Activated CD4-positive, alpha-beta T cell treated with anti-CD3 and anti-CD28 coated beads for 36 hours (primary cell): ENCODE measurements at regions not wholly inside any gene's neighbourhood (a gene's known extent, or its start where the extent isn't known, plus 50 kb on each side); places are given as distances from the start of the nearest gene placed in this dataset.

Source experiments
- ATAC-seq: fragments of 200-7000 bp; cut with Tn5 transposase; one replicate; pipeline ENCODE4 v1.10.0; 2021; ENCODE audit warnings: mild to moderate bottlenecking, moderate library complexity
- CTCF ChIA-PET: fragments of 350-600 bp; sonication (Branson Sonifier 250); formaldehyde crosslinking; loops from one replicate; lab custom pipeline; 2021; ENCODE audit warnings: antibody characterized with exemption; lab: Charles Lee
- POLR2A ChIA-PET: fragments of 350-600 bp; sonication (Branson Sonifier 250); formaldehyde crosslinking; loops from one replicate; lab custom pipeline; 2021; ENCODE audit warnings: antibody characterized with exemption, inconsistent platforms; lab: Charles Lee
- DNase-seq: peaks from one replicate; pipeline ENCODE4 v3.0.0-alpha.2; 2020
- H3K27ac Mint-ChIP-seq: one replicate; pipeline ENCODE4 v1.8.0; 2021; ENCODE audit warnings: mixed read lengths
- H3K27me3 Mint-ChIP-seq: one replicate; pipeline ENCODE4 v1.8.0; 2021; ENCODE audit warnings: mixed read lengths
- H3K36me3 Mint-ChIP-seq: one replicate; pipeline ENCODE4 v1.8.0; 2021; ENCODE audit warnings: low read depth, mixed read lengths
- H3K4me1 Mint-ChIP-seq: one replicate; pipeline ENCODE4 v1.8.0; 2021; ENCODE audit warnings: mixed read lengths
- H3K4me3 Mint-ChIP-seq: one replicate; pipeline ENCODE4 v1.8.0; 2021; ENCODE audit warnings: mild to moderate bottlenecking, moderate library complexity, mixed read lengths
- H3K9me3 Mint-ChIP-seq: one replicate; pipeline ENCODE4 v1.8.0; 2021; ENCODE audit warnings: low read depth, mixed read lengths
- intact Hi-C, 2 experiments: fragments of 100-400 bp; cut with DNase I in 1 of 2; cut with micrococcal nuclease in 1 of 2; formaldehyde crosslinking; loops; one replicate each; pipeline versions ENCODE4 v1.14.2 to v1.15.1; 2022 to 2024; cut with DNase I, micrococcal nuclease

DNA sequence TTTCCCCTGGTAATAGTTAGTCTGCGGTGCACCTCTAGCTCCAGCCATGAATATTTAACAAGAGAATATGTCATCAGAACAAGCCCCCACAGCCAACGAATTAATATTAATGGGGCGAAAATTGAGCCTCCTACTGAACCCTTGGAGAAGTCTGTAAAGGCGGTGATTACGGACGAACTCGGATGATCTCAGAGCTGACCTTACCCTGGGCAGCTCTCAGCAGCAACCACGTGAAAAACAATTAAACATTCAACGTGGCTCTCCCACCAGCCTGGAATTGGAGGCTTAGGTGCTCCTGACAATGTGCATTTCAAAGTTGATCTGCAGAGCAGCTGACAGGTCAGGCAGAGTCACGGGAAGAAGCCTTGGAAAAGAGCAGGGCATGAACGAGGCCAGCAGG is 407.6 kb upstream of the MYT1L start:
- H3K9me3 Mint-ChIP-seq, result no peaks in the 10 kb centered on the region
- no peaks in the 10 kb centered on the region for H3K27me3 Mint-ChIP-seq
- no peaks in the 10 kb centered on the region for H3K4me1 Mint-ChIP-seq
- ATAC-seq, result no peak
- POLR2A ChIA-PET, result no interaction called here
- DNase-seq, result no peak
- no peak overlapping the region for H3K4me3 Mint-ChIP-seq
- H3K36me3 Mint-ChIP-seq, result no peaks in the 10 kb centered on the region
- intact Hi-C loops, result no loop called here
- CTCF ChIA-PET, result interaction anchor here (0.6 kb wide), 1 partner anchor 620 kb away, joined by 3 read pairs; no protein-coding TSS in a partner anchor
- no peak overlapping the region for H3K27ac Mint-ChIP-seq

DNA sequence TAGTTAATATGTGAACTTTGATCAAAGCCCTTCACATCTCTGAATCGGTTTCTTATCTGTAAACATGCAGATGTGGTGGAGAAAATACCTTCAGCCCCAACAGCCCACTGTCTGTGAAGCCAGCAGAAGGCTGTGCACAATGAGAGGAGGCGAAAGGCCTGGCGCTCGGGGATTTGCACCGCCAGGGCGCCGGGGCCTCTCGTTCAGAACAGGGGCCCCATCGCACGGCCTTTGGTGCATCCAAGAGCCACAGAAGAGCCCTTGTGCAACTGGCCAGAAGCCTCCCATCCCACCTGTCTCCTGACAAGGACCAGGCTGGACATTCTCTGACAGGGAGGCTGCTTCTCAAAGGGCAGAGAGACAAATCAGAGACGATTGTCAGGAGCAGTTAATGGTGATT is 407.2 kb upstream of the MYT1L start:
- Mint-ChIP-seq H3K27ac (no peak overlapping the region), H3K27me3 (no peaks in the 10 kb centered on the region), H3K4me3 (no peak overlapping the region), H3K4me1 (no peaks in the 10 kb centered on the region), H3K36me3 (no peaks in the 10 kb centered on the region), H3K9me3 (no peaks in the 10 kb centered on the region)
- intact Hi-C loops, result no loop called here
- CTCF ChIA-PET, result no interaction called here
- POLR2A ChIA-PET, result no interaction called here
- no peak for DNase-seq
- no peak for ATAC-seq

DNA sequence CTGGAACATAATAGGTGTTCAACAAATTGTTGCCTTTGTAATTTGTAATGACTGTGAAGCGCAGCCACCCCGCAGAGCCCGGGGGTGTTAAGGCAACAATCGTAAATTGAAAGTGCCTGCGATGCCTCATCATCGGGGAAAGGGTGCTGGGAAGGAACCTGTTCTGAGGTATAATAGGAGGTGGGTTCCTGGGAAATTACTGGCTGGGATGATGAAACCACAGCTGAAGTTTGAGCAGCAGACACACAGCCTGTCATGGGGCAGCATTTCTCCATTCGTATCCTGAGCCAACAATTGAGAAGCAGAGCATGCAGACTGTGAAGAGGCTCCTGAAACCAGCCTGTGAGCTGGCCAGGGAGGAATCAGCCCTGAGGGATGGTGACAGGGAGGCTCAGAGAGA is 404.0 kb upstream of the MYT1L start:
- H3K36me3 Mint-ChIP-seq, result no peaks in the 10 kb centered on the region
- no peak overlapping the region for H3K27ac Mint-ChIP-seq
- ChIA-PET CTCF (no interaction called here), POLR2A (no interaction called here)
- no peaks in the 10 kb centered on the region for H3K4me1 Mint-ChIP-seq
- H3K27me3 Mint-ChIP-seq, result no peaks in the 10 kb centered on the region
- H3K9me3 Mint-ChIP-seq, result no peaks in the 10 kb centered on the region
- no peak for ATAC-seq
- H3K4me3 Mint-ChIP-seq, result no peak overlapping the region
- DNase-seq, result no peak
- intact Hi-C loops, result no loop called here

DNA sequence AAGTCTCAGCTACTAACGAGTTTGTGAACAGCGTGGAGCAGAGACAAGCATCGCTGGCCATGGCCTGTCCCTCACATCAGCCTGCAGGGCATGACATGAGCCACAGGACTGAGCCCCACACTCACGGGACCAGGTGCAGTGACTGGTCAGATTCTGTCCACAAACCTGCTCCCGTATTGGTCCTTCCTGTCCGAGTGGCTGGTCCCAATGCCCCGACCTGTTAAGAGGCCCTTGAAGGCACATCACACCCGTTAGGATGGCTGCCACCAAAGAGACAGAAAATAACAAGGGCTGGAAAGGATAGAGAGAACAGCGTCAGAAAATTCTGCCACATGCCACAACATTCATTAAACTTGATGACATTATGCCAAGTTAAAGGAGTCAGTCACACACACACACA is 403.2 kb upstream of the MYT1L start:
- ChIA-PET POLR2A (no interaction called here), CTCF (no interaction called here)
- Mint-ChIP-seq H3K36me3 (no peaks in the 10 kb centered on the region), H3K27me3 (no peaks in the 10 kb centered on the region), H3K27ac (no peak overlapping the region), H3K9me3 (no peaks in the 10 kb centered on the region), H3K4me3 (no peak overlapping the region), H3K4me1 (no peaks in the 10 kb centered on the region)
- ATAC-seq, result no peak
- intact Hi-C loops, result no loop called here
- no peak for DNase-seq

DNA sequence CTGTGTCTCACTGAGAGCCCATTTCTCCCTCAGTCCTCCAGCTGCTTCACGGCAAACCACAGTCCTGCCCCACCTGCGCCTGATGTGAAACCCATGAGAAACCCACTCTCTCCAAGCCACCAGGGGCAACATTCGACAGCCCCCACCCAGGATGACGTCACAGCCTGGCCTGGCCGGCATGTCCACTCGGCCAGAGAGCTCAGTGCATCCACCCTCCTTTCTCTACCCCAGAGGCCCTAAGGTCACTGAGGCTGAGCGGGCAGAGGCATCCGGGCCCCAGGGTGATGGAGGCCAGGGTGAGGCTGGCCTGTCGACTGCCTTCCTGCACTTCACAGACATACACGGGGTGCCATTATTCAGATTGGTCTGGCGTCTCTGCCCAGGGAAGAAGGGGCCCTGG is 402.7 kb upstream of the MYT1L start:
- ChIA-PET POLR2A (no interaction called here), CTCF (no interaction called here)
- Mint-ChIP-seq H3K36me3 (no peaks in the 10 kb centered on the region), H3K4me3 (no peak overlapping the region), H3K9me3 (no peaks in the 10 kb centered on the region), H3K4me1 (no peaks in the 10 kb centered on the region), H3K27me3 (no peaks in the 10 kb centered on the region), H3K27ac (no peak overlapping the region)
- DNase-seq (no peak), ATAC-seq (no peak)
- intact Hi-C loops, result no loop called here

DNA sequence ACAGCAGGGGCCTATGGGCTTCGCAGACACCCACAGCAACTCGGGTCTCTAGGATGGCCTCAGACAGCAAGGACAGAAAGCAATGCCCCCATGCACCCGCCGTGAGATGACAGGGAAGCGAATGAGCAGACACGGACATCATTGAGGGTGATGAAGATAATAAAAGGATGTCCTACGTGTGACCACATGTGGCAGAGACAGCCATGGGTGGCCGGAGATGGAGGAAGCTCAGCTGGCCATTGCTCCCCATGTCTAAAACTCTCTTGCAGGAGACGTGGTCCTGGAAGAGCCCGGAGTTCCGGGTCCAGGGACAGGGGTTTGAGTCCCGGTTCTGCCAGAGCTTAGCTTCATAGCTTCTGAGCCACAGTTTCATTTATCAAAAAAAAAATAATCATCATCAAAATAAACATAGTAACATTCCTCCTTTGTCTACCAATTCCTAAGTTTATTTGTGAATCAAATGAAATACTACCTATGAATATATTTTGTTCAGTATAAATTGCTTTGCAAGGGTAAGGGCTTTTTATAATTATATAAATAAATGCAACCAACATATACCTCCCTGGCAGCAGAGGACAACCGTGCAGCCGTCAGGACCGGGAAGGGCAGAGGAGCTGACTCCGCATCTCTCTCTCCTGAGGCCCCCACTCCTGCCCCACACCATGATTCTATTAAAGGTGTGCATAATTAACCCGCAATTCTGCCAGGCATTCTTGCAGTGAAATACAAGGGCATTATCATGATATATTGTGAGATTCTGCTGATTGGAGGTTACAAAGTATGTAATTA is 401.4 kb upstream of the MYT1L start:
- H3K36me3 Mint-ChIP-seq, result no peaks in the 10 kb centered on the region
- H3K4me3 Mint-ChIP-seq, result no peak overlapping the region
- no peaks in the 10 kb centered on the region for H3K4me1 Mint-ChIP-seq
- no peak for DNase-seq
- H3K9me3 Mint-ChIP-seq, result no peaks in the 10 kb centered on the region
- POLR2A ChIA-PET, result no interaction called here
- CTCF ChIA-PET, result no interaction called here
- H3K27me3 Mint-ChIP-seq, result no peaks in the 10 kb centered on the region
- intact Hi-C loops, result no loop called here
- no peak overlapping the region for H3K27ac Mint-ChIP-seq
- ATAC-seq, result no peak

DNA sequence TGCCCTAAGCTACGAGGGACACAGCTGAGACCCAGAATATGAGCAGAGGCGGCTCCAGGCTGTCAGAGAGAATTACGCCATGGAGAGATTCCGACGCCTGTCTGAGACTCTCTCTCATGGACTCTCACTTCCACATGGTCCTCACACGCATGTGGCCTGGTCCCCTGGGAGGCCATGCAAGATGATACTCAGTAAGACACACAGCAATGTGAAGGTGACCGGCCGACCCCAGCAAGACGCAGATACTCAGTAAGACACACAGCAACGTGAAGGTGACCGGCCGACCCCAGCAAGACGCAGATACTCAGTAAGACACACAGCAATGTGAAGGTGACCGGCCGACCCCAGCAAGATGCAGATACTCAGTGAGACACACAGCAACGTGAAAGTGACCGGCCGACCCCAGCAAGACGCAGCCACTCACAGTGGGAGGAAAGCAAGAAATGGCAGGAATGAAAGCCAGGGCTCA is 400.8 kb upstream of the MYT1L start:
- ATAC-seq (no peak), DNase-seq (no peak)
- intact Hi-C loops, result no loop called here
- ChIA-PET CTCF (interaction anchor here (0.6 kb wide), 1 partner anchor 837 kb away, joined by 4 read pairs; no protein-coding TSS in a partner anchor), POLR2A (no interaction called here)
- Mint-ChIP-seq H3K27me3 (no peaks in the 10 kb centered on the region), H3K4me3 (no peak overlapping the region), H3K9me3 (no peaks in the 10 kb centered on the region), H3K4me1 (no peaks in the 10 kb centered on the region), H3K36me3 (no peaks in the 10 kb centered on the region), H3K27ac (no peak overlapping the region)

DNA sequence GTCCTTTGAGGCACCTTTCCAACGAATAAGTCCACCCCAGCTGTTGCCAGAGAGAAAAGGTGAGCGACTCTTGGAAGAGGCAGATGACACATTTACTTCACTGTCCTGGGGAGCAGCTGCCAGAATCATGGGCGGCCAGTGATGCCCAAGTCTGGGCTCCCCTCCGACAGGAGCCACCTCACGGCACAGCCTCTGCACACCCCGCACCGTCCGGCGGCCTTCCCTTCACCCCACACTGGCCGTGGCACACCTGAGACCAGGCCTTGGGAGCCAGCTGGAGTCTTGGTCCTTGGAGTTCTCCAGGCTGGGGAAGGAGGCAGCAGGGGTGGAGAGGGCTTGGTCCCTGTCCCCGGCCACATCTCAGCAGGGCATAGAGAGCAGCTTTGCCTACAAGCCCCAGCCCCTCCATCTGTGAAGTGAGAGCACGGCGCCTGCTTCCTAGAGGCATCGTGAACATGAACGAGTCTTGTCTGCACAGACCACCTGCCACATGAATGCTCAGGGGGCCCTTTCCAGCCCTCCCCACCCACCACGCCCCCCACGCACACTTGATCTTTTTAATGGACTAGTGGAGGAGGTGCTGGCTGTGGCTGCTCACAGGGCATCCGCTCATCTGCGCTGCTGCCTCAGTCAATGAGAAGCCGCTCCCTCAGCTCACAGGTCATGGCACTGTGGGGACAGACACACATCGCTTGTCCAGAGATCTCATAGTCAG is 400.2 kb upstream of the MYT1L start:
- Mint-ChIP-seq H3K9me3 (no peaks in the 10 kb centered on the region), H3K36me3 (no peaks in the 10 kb centered on the region), H3K4me1 (no peaks in the 10 kb centered on the region), H3K27me3 (peaks cover 3% of the 10 kb centered on the region), H3K4me3 (no peak overlapping the region), H3K27ac (no peak overlapping the region)
- ChIA-PET POLR2A (no interaction called here), CTCF (interaction anchor here (0.6 kb wide), 1 partner anchor 836 kb away, joined by 4 read pairs; no protein-coding TSS in a partner anchor)
- DNase-seq, result no peak
- intact Hi-C loops, result no loop called here
- ATAC-seq, result no peak

DNA sequence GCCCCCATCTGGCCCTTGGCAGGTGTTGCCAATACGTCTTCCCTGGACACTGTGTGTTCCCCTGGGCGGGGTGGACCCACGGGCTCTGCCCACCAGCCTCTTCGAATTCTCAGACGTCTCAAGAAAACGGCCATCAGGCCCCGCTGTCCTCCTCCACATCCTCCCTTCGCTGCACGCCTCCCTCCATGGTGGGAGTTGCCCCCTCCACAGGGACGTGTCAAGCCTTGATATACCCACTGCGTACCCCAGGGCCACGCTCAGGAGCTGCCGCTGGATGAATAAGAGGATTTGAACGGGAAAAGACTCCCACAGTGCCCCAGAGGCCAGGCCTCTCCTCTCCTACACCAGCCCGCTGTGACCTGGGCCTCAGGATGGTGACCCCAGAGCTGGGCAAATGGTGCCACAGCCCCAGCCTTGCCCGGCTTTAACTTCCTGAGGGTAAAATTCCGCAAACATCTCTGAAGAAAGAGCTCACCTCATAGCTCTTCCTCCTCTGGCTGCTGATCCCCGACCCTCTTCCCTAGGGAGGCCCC is 399.3 kb upstream of the MYT1L start:
- Mint-ChIP-seq H3K4me1 (no peaks in the 10 kb centered on the region), H3K4me3 (no peak overlapping the region)
- POLR2A ChIA-PET, result no interaction called here

DNA sequence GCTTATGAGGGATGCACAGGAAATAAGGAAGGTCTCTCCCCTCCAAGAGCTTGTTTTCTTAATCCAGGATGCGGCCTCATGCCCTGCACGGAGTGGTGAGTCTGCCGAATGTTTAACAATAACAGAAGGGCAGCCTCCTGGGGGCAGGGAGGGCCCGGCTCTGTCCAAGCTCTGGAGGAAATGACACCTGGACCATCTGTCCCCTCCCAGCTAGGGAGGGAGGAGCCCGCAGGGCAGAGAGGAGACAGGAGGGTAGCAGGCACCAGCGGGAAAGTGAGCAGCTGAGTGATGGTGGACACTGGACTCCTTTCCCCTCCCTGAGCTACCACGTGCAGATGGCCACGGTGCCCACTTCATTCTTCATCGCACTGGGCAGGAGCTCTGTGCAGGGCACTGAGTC is 398.2 kb upstream of the MYT1L start:
- H3K36me3 Mint-ChIP-seq, result no peaks in the 10 kb centered on the region
- intact Hi-C loops, result no loop called here
- POLR2A ChIA-PET, result no interaction called here
- ATAC-seq (no peak), DNase-seq (no peak)
- H3K27ac Mint-ChIP-seq, result no peak overlapping the region
- H3K27me3 Mint-ChIP-seq, result peaks cover 3% of the 10 kb centered on the region
- no peaks in the 10 kb centered on the region for H3K9me3 Mint-ChIP-seq
- no peaks in the 10 kb centered on the region for H3K4me1 Mint-ChIP-seq
- CTCF ChIA-PET, result interaction anchor here (0.6 kb wide), 1 partner anchor 545 kb away, joined by 5 read pairs; no protein-coding TSS in a partner anchor
- no peak overlapping the region for H3K4me3 Mint-ChIP-seq

More for the DNA sequence above, 399.3 kb upstream of the MYT1L start:
- H3K27ac Mint-ChIP-seq, result no peak overlapping the region
- CTCF ChIA-PET, result no interaction called here
- H3K9me3 Mint-ChIP-seq, result no peaks in the 10 kb centered on the region
- DNase-seq (no peak), ATAC-seq (no peak)
- intact Hi-C loops, result no loop called here
- H3K36me3 Mint-ChIP-seq, result no peaks in the 10 kb centered on the region
- H3K27me3 Mint-ChIP-seq, result peaks cover 3% of the 10 kb centered on the region

DNA sequence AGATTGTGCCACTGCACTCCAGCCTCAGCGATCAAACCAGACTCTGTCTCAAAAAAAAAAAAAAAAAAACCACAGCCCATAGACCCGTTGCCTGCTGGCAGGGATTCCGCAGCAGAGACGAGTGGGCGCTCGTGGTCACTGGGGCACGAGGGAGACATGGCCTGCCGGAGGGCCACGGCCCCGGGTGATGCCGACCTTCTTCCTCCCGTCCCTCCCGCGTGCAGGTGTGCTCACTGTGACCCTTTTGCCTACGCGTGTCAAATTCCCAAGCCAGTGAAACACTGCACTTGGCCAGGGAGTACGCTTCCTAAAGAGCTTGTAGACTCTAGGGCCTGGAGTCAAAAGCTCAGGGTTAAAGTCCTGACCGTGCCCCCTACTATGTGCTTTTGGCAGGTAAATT is 397.6 kb upstream of the MYT1L start:
- ATAC-seq, result no peak
- Mint-ChIP-seq H3K4me3 (no peak overlapping the region), H3K36me3 (no peaks in the 10 kb centered on the region), H3K4me1 (no peaks in the 10 kb centered on the region), H3K27ac (no peak overlapping the region), H3K27me3 (peaks cover 3% of the 10 kb centered on the region), H3K9me3 (no peaks in the 10 kb centered on the region)
- POLR2A ChIA-PET, result no interaction called here
- DNase-seq, result no peak
- intact Hi-C loops, result no loop called here
- CTCF ChIA-PET, result interaction anchor here (0.6 kb wide), 1 partner anchor 546 kb away, joined by 5 read pairs; no protein-coding TSS in a partner anchor
